ENCODE measurements at regions not wholly inside any gene's neighbourhood (a gene's known extent, or its start where the extent isn't known, plus 50 kb on each side); places are given as distances from the start of the nearest gene placed in this dataset.

DNA sequence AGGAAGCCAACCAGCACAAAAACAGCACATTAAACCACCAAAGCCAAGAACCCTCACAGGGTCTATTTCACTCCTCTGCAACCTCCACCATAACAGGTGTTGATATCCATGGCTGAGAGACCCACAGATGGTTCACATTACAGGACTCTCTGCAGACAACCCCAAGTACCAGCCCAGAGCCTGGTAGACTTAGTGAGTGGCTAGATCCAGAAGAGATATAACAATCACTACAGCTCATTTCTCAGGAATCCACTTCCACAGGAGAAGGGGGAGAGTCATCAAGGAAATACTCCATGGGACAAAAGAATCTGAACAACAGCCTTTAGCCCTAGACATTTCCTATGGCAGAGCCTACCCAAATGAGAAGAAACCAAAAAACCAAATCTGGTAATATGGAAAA lies 168.1 kb upstream of the CD96 start:
- H2AFZ ChIP-seq (ENCODE audit: low read length) = no peak overlapping the region
- H3K79me2 ChIP-seq (ENCODE audit: control insufficient read depth in 1 of 2, insufficient read depth in 2 of 2, low read length in 2 of 2) = no peaks in the 10 kb centered on the region
- no peak for DNase-seq (ENCODE audit: low read depth in 1 of 2, low spot score in 2 of 2)
- no peaks in the 10 kb centered on the region for H3K4me1 ChIP-seq (replicated peaks in 1 of 4; ENCODE audit: control insufficient read depth in 3 of 4, insufficient read depth in 4 of 4, low read length in 3 of 4)
- H2BK15ac ChIP-seq (ENCODE audit: low read length) = no peak overlapping the region
- TF ChIP-seq RNF2 (IDR thresholded peaks at IDR 0.05; ENCODE audit: borderline replicate concordance, low read depth, low read length, missing control alignments, poor library complexity, severe bottlenecking) (no peak), POU5F1 (IDR thresholded peaks at IDR 0.05; ENCODE audit: low read depth, low read length) (no peak), SUZ12 (IDR thresholded peaks at IDR 0.05; ENCODE audit: low read length) (no peak), POLR2AphosphoS5 (IDR thresholded peaks at IDR 0.05; ENCODE audit: low read depth, low read length) (no peak), RAD21 (IDR thresholded peaks at IDR 0.05 in 1 of 2, conservative IDR thresholded peaks at IDR 0.05 in 1 of 2; ENCODE audit: low read depth in 2 of 2, low read length in 2 of 2) (no peak)
- no peak overlapping the region for H4K5ac ChIP-seq (ENCODE audit: insufficient read length, low read depth, low read length)
- H3K27me3 ChIP-seq (replicated peaks in 1 of 4; ENCODE audit: control insufficient read depth in 3 of 4, extremely low read depth in 1 of 4, insufficient read depth in 3 of 4, low read length in 3 of 4) = no peaks in the 10 kb centered on the region
- no peak overlapping the region for H2BK20ac ChIP-seq (ENCODE audit: low read length)
- H3K36me3 ChIP-seq (ENCODE audit: control insufficient read depth in 2 of 4, insufficient read depth in 4 of 4, low read length in 3 of 4) = no peaks in the 10 kb centered on the region
- H3K4me2 ChIP-seq (ENCODE audit: insufficient read depth in 1 of 2, low read depth in 2 of 2, low read length in 2 of 2) = no peak overlapping the region
- no peak overlapping the region for H4K91ac ChIP-seq (replicated peaks; ENCODE audit: insufficient read length, low read length)
- H3K27ac ChIP-seq (ENCODE audit: low read depth, low read length) = no peak overlapping the region
- no peak overlapping the region for H3K56ac ChIP-seq (replicated peaks; ENCODE audit: insufficient read length, low read depth, low read length)
- H3K23me2 ChIP-seq (ENCODE audit: low read depth, low read length) = no peaks in the 10 kb centered on the region
- no peaks in the 10 kb centered on the region for H3K79me1 ChIP-seq (ENCODE audit: low read depth, low read length)
- no peak overlapping the region for H3K4ac ChIP-seq (replicated peaks; ENCODE audit: insufficient read length, low read depth, low read length)
- no peaks in the 10 kb centered on the region for H4K20me1 ChIP-seq (replicated peaks in 1 of 2; ENCODE audit: control insufficient read depth in 1 of 2, insufficient read depth in 2 of 2, low read length in 2 of 2)
- H3K23ac ChIP-seq (ENCODE audit: insufficient read length) = no peak overlapping the region
- H4K8ac ChIP-seq (ENCODE audit: extremely low read depth, insufficient read depth, low read length) = no peak overlapping the region
- H3K14ac ChIP-seq (ENCODE audit: insufficient read length) = no peak overlapping the region
- peaks cover 0 to 18% of the 10 kb centered on the region in 2 experiments; a peak in 2 of 4 replicates for H3K9me3 ChIP-seq (ENCODE audit: insufficient read depth in 2 of 2, low read depth in 1 of 2, low read length in 1 of 2)
- no peak overlapping the region for H3K18ac ChIP-seq (ENCODE audit: extremely low read depth, low read length)
- POLR2A ChIA-PET (ENCODE audit: partially characterized antibody) = no interaction called here
- no peak overlapping the region for H2BK12ac ChIP-seq (ENCODE audit: low read depth, low read length)
- CTCF ChIA-PET (ENCODE audit: partially characterized antibody) = no interaction called here
- no peak overlapping the region for H2BK5ac ChIP-seq (ENCODE audit: low read depth, low read length)
- FAIRE-seq = no peak
- no peak overlapping the region for H3K9ac ChIP-seq (replicated peaks in 1 of 4; ENCODE audit: extremely low read depth in 1 of 4, low read depth in 3 of 4, low read length in 3 of 4)
- no peak overlapping the region for H2AK5ac ChIP-seq (ENCODE audit: low read depth, low read length)
- H2BK120ac ChIP-seq (replicated peaks; ENCODE audit: low read depth, low read length) = no peak overlapping the region
- H3K4me3 ChIP-seq (ENCODE audit: extremely low read depth in 1 of 4, insufficient read depth in 2 of 4, low read depth in 3 of 4, low read length in 4 of 4) = no peak overlapping the region

All from H1 (cell line).